Sigmoid colon (tissue), 6 donors: ENCODE measurements at regions not wholly inside any gene's neighbourhood (a gene's known extent, or its start where the extent isn't known, plus 50 kb on each side); places are given as distances from the start of the nearest gene placed in this dataset.

Source experiments
- DNase-seq: peaks from one replicate; pipeline ENCODE4 v3.0.0-alpha.2; 2019
- H3K27ac ChIP-seq, 4 donors: fragments of 200-600 bp; sonication (generic); one replicate each; pipeline ENCODE4 v1.5.1; 2016 to 2019; ENCODE audit warnings: mild to moderate bottlenecking in 1 of 4
- H3K27me3 ChIP-seq, 3 donors: fragments of 200-600 bp; sonication (generic); one replicate each; pipeline ENCODE4 v1.5.1; 2019; ENCODE audit warnings: mild to moderate bottlenecking in 1 of 3
- H3K36me3 ChIP-seq, 4 donors: fragments of 200-600 bp; sonication (generic); one replicate each; pipeline ENCODE4 v1.5.1; 2016 to 2019
- H3K4me1 ChIP-seq, 4 donors: fragments of 200-600 bp; sonication (generic); one replicate each; pipeline ENCODE4 v1.5.1; 2017 to 2019
- H3K4me3 ChIP-seq, 4 donors: fragments of 200-600 bp; sonication (generic); one replicate each; pipeline ENCODE4 v1.5.1; 2017 to 2019; ENCODE audit warnings: mild to moderate bottlenecking in 2 of 4, moderate library complexity in 1 of 4
- H3K9me3 ChIP-seq, 4 donors: fragments of 200-600 bp in 3 of 4; sonication (generic) in 3 of 4; one replicate each; pipeline versions ENCODE4 v1.5.1 to v1.6.1; 2013 to 2019
- EP300 ChIP-seq, 4 donors: sonication (generic); formaldehyde crosslinking; IDR thresholded peaks; one replicate each; pipeline ENCODE4 v1.6.1; 2017; ENCODE audit warnings: antibody characterized with exemption in 4 of 4
- POLR2A ChIP-seq, 2 donors: fragments of 450-650 bp; IDR thresholded peaks; one replicate each; pipeline ENCODE4 v1.6.1; 2016; ENCODE audit warnings: antibody characterized with exemption in 2 of 2, mild to moderate bottlenecking in 2 of 2, moderate library complexity in 2 of 2
- POLR2AphosphoS5 ChIP-seq, 4 donors: sonication (generic); formaldehyde crosslinking; IDR thresholded peaks; one replicate each; pipeline ENCODE4 v1.6.1; 2017; ENCODE audit warnings: antibody characterized with exemption in 4 of 4
- WGBS, 2 donors: extraction: QIAGEN DNeasy Blood & Tissue Kit; methylation state at CpG; one replicate each; pipeline ENCODE4 v1.1.7; 2013; 5-methylcytosine and 5-hydroxymethylcytosine counted together
- intact Hi-C: fragments of 100-400 bp; cut with DNase I; formaldehyde crosslinking; loops from one replicate; pipeline ENCODE4 v1.15.1; 2023
- TF ChIP-seq, protein P1 (sequence below), 4 experiments: fragments of 450-650 bp in 3 of 4; fragments of 200-600 bp in 1 of 4; IDR thresholded peaks; one replicate each; pipeline ENCODE4 v1.5.1; 2016 to 2019; ENCODE audit warnings: antibody characterized with exemption in 4 of 4, mild to moderate bottlenecking in 3 of 4, moderate library complexity in 2 of 4
- donor health status: healthy with polysubstance abuse.
- donor health status: healthy.

DNA sequence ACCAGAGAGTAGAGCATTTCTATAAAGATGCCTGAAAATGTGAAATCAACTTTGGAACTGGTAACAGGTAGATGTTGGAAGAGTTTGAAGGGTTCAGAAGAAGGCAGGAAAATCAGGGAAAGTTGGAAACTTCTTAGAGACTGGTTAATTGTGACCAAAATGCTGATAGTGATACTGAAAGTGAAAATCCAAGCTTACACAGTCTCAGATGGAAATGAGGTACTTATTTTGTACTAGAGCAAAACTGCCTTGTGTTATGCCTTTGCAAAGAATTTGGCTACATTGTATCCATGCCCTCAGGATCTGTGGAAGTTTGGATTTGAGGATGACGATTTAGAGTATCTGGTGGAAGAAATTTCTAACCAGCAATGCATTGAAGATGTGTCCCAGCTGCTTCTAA is 430.6 kb upstream of the KCND2 start:
- no peak overlapping the region for H3K4me3 ChIP-seq
- H3K4me1 ChIP-seq, result no peaks in the 10 kb centered on the region
- no peaks in the 10 kb centered on the region for H3K36me3 ChIP-seq
- no peaks in the 10 kb centered on the region for H3K27me3 ChIP-seq
- peaks cover 0 to 5% (median 0%) of the 10 kb centered on the region in 4 donors for H3K9me3 ChIP-seq
- H3K27ac ChIP-seq, result no peak overlapping the region
- TF ChIP-seq POLR2A (IDR thresholded peaks at IDR 0.05), result no peak
- no peak for TF ChIP-seq POLR2AphosphoS5 (IDR thresholded peaks at IDR 0.05)
- no peak for TF ChIP-seq EP300 (IDR thresholded peaks at IDR 0.05)
- TF ChIP-seq, protein P1, sequence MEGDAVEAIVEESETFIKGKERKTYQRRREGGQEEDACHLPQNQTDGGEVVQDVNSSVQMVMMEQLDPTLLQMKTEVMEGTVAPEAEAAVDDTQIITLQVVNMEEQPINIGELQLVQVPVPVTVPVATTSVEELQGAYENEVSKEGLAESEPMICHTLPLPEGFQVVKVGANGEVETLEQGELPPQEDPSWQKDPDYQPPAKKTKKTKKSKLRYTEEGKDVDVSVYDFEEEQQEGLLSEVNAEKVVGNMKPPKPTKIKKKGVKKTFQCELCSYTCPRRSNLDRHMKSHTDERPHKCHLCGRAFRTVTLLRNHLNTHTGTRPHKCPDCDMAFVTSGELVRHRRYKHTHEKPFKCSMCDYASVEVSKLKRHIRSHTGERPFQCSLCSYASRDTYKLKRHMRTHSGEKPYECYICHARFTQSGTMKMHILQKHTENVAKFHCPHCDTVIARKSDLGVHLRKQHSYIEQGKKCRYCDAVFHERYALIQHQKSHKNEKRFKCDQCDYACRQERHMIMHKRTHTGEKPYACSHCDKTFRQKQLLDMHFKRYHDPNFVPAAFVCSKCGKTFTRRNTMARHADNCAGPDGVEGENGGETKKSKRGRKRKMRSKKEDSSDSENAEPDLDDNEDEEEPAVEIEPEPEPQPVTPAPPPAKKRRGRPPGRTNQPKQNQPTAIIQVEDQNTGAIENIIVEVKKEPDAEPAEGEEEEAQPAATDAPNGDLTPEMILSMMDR (IDR thresholded peaks at IDR 0.05), result no peak
- intact Hi-C loops, result no loop called here
- 10 to 52% methylated on average over 1 of the region's 1 CpG for WGBS, 2 donors
- DNase-seq, result no peak

GRCh38 chr7:119842786-119843185 is 430.2 kb upstream of the KCND2 start:
- no peak overlapping the region for H3K27ac ChIP-seq
- 20 to 55% methylated on average over 1 of the region's 1 CpG for WGBS, 2 donors

GRCh38 chr7:119861385-119861784 is 411.6 kb upstream of the KCND2 start:
- H3K9me3 ChIP-seq, result no peaks in the 10 kb centered on the region
- TF ChIP-seq POLR2A (IDR thresholded peaks at IDR 0.05), result no peak
- TF ChIP-seq, protein P1 (IDR thresholded peaks at IDR 0.05), result no peak
- no peak for TF ChIP-seq POLR2AphosphoS5 (IDR thresholded peaks at IDR 0.05)
- TF ChIP-seq EP300 (IDR thresholded peaks at IDR 0.05), result no peak
- H3K27ac ChIP-seq, result no peak overlapping the region
- no peaks in the 10 kb centered on the region for H3K27me3 ChIP-seq
- H3K36me3 ChIP-seq, result no peaks in the 10 kb centered on the region
- no peak overlapping the region for H3K4me3 ChIP-seq
- no peak for DNase-seq
- no peaks in the 10 kb centered on the region for H3K4me1 ChIP-seq
- intact Hi-C loops, result no loop called here

More at GRCh38 chr7:119842786-119843185, 430.2 kb upstream of the KCND2 start:
- DNase-seq, result no peak
- Histone ChIP-seq H3K4me3 (no peak overlapping the region), H3K9me3 (peaks cover 0 to 5% (median 0%) of the 10 kb centered on the region in 4 donors), H3K4me1 (no peaks in the 10 kb centered on the region), H3K27me3 (no peaks in the 10 kb centered on the region), H3K36me3 (no peaks in the 10 kb centered on the region)
- intact Hi-C loops, result no loop called here
- no peak for TF ChIP-seq POLR2A (IDR thresholded peaks at IDR 0.05)
- TF ChIP-seq, protein P1 (IDR thresholded peaks at IDR 0.05), result no peak
- no peak for TF ChIP-seq EP300 (IDR thresholded peaks at IDR 0.05)

DNA sequence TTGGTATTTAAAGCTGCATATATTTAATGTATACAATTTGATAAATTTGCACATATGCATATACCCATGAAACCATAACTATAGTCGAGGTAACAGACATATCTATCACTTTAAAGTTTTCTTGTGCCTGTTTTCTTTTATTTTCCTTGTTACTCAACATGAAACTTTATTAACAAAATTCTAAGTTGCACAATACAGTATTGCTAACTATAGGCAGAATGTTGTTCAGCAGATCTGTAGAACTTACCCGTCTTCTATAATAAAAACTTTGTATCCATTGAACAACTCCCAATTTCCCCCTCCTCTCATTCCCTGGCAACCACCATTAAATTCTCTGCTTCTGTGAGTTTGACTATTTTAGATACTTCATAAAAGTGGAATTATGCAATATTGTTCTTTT is 404.6 kb upstream of the KCND2 start:
- no peaks in the 10 kb centered on the region for H3K4me1 ChIP-seq
- intact Hi-C loops, result no loop called here
- H3K27ac ChIP-seq, result no peak overlapping the region
- H3K4me3 ChIP-seq, result no peak overlapping the region
- TF ChIP-seq POLR2AphosphoS5 (IDR thresholded peaks at IDR 0.05) (no peak), POLR2A (IDR thresholded peaks at IDR 0.05) (no peak), EP300 (IDR thresholded peaks at IDR 0.05) (no peak)
- TF ChIP-seq, protein P1 (IDR thresholded peaks at IDR 0.05), result no peak
- WGBS, 2 donors, result 54 to 74% methylated on average over 2 of the region's 2 CpGs
- no peaks in the 10 kb centered on the region for H3K36me3 ChIP-seq
- DNase-seq, result no peak
- no peaks in the 10 kb centered on the region for H3K9me3 ChIP-seq
- H3K27me3 ChIP-seq, result no peaks in the 10 kb centered on the region

DNA sequence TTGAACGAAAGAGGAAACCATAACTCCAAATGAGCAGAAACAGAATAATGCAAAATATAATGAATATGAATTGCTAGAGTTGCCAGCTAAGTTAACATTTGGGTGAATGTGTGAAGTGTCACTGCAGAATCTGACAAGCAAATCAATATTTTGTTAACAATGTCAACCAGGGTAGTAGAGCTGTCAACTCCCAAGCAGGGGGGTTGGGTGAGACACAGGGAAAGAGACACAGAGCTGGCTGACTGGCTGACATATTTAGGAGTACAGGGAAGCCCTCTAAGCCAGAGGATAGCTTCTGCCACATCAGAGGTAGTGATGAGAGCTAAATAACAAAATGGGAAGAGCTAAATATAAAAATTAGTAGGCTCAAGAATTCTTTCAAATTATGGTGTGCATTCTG is 393.1 kb upstream of the KCND2 start:
- no peak for DNase-seq

More for the DNA sequence above, 393.1 kb upstream of the KCND2 start:
- intact Hi-C loops, result no loop called here
- WGBS, 2 donors, result 80 to 86% methylated on average over 1 of the region's 1 CpG
- TF ChIP-seq, protein P1 (IDR thresholded peaks at IDR 0.05), result no peak
- no peak for TF ChIP-seq POLR2AphosphoS5 (IDR thresholded peaks at IDR 0.05)
- TF ChIP-seq POLR2A (IDR thresholded peaks at IDR 0.05), result no peak
- TF ChIP-seq EP300 (IDR thresholded peaks at IDR 0.05), result no peak
- H3K4me1 ChIP-seq, result no peaks in the 10 kb centered on the region
- no peak overlapping the region for H3K27ac ChIP-seq
- no peak overlapping the region for H3K4me3 ChIP-seq
- H3K9me3 ChIP-seq, result no peaks in the 10 kb centered on the region
- H3K27me3 ChIP-seq, result no peaks in the 10 kb centered on the region
- H3K36me3 ChIP-seq, result no peaks in the 10 kb centered on the region
